ENCODE measurements at regions not wholly inside any gene's neighbourhood (a gene's known extent, or its start where the extent isn't known, plus 50 kb on each side); places are given as distances from the start of the nearest gene placed in this dataset.

DNA sequence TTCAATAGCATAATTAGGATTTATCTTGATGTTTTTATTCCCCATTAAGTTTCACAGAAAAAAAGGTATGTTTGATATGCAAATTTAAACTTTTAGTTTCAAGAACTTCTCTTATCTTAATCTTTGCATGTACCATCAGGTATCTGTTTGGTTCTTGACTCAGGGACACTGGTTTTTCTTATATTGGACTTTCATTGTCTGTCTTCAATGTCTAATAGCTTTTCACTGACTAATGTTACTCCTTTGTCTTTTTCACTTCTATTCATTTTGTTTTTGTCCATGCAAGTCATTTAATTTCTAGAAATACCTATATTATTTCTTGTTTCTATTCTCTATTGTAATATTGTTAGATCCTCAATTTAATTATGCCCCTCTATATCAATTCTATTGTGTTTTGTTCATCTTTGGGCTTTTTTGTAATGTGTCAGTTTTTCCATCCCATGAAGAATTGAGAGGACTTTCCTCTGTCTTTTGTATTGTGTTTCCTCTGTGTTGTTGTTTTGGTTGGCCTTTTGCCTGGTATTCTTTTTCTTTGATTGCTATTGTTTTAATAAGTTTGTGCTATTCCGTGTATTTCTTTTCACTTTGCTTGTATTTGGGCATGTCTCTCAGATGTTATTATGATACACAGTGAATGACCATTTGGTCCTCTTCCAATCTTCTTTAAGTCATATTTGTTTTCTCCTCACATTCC is 58.3 kb upstream of the ANKRD10 start:
- TF ChIP-seq, protein P1, sequence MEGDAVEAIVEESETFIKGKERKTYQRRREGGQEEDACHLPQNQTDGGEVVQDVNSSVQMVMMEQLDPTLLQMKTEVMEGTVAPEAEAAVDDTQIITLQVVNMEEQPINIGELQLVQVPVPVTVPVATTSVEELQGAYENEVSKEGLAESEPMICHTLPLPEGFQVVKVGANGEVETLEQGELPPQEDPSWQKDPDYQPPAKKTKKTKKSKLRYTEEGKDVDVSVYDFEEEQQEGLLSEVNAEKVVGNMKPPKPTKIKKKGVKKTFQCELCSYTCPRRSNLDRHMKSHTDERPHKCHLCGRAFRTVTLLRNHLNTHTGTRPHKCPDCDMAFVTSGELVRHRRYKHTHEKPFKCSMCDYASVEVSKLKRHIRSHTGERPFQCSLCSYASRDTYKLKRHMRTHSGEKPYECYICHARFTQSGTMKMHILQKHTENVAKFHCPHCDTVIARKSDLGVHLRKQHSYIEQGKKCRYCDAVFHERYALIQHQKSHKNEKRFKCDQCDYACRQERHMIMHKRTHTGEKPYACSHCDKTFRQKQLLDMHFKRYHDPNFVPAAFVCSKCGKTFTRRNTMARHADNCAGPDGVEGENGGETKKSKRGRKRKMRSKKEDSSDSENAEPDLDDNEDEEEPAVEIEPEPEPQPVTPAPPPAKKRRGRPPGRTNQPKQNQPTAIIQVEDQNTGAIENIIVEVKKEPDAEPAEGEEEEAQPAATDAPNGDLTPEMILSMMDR (IDR thresholded peaks at IDR 0.05) = no peak
- TF ChIP-seq POLR2AphosphoS5 (IDR thresholded peaks at IDR 0.05) = no peak
